COR-L47 (cell line): ENCODE measurements at regions not wholly inside any gene's neighbourhood (a gene's known extent, or its start where the extent isn't known, plus 50 kb on each side); places are given as distances from the start of the nearest gene placed in this dataset.

ENCODE experiments used
- DNase-seq: peaks from one replicate; lab custom pipeline; 2025; lab: John Stamatoyannopoulos, UW

- DNase-seq: no peak
These were observed 755.2 kb upstream of the SORCS1 start for GRCh38 chr10:107919626-107920235.

- no peak for DNase-seq
These were observed 753.7 kb upstream of the SORCS1 start for GRCh38 chr10:107918171-107918570.

- no peak for DNase-seq
These were observed 750.7 kb upstream of the SORCS1 start for GRCh38 chr10:107915215-107915610.

GRCh38 chr10:107914450-107915214 lies 750.1 kb upstream of the SORCS1 start:
- no peak for DNase-seq

- no peak for DNase-seq
These were observed 749.1 kb upstream of the SORCS1 start for GRCh38 chr10:107913317-107914294.

- no peak for DNase-seq
These were observed 736.6 kb upstream of the SORCS1 start for GRCh38 chr10:107901076-107901475.

GRCh38 chr10:107900131-107900530 lies 735.6 kb upstream of the SORCS1 start:
- no peak for DNase-seq

- no peak for DNase-seq
These were observed 735.1 kb upstream of the SORCS1 start for GRCh38 chr10:107899502-107900062.

- no peak for DNase-seq
These were observed 734.6 kb upstream of the SORCS1 start for GRCh38 chr10:107899075-107899474.

GRCh38 chr10:107898392-107898791 lies 733.9 kb upstream of the SORCS1 start:
- DNase-seq: no peak

GRCh38 chr10:107894516-107894915 lies 730.0 kb upstream of the SORCS1 start:
- no peak for DNase-seq

GRCh38 chr10:107889105-107889504 lies 724.6 kb upstream of the SORCS1 start:
- no peak for DNase-seq

GRCh38 chr10:107880185-107880584 lies 715.7 kb upstream of the SORCS1 start:
- no peak for DNase-seq

- DNase-seq: no peak
These were observed 708.5 kb upstream of the SORCS1 start for GRCh38 chr10:107873007-107873406.

- DNase-seq: no peak
These were observed 701.2 kb upstream of the SORCS1 start for GRCh38 chr10:107865691-107866090.

GRCh38 chr10:107859065-107859464 lies 694.6 kb upstream of the SORCS1 start:
- DNase-seq: no peak

- DNase-seq: no peak
These were observed 691.5 kb upstream of the SORCS1 start for GRCh38 chr10:107856047-107856315.

- no peak for DNase-seq
These were observed 691.0 kb upstream of the SORCS1 start for GRCh38 chr10:107855301-107856046.

- DNase-seq: no peak
These were observed 684.3 kb upstream of the SORCS1 start for GRCh38 chr10:107848726-107849360.

- DNase-seq: no peak
These were observed 683.1 kb upstream of the SORCS1 start for GRCh38 chr10:107847620-107848019.

GRCh38 chr10:107834706-107835105 lies 670.2 kb upstream of the SORCS1 start:
- no peak for DNase-seq
